IMR-90 (cell line): ENCODE measurements at regions not wholly inside any gene's neighbourhood (a gene's known extent, or its start where the extent isn't known, plus 50 kb on each side); places are given as distances from the start of the nearest gene placed in this dataset.

Experiments
- ATAC-seq: fragments of 200-7000 bp; cut with Tn5 transposase; 2 replicates; pipeline ENCODE4 v1.9.1; 2020; ENCODE audit warnings: low read depth, mild to moderate bottlenecking, moderate library complexity
- BruUV-seq: library from RNA; stranded (reverse); fragments of 400-500 nt; replicated peaks from 2 replicates; lab custom pipeline; 2021; lab: Mats Ljungman, UMichigan
- CTCF ChIA-PET: fragments of 300-600 bp; formaldehyde crosslinking; extraction: SDS; loops from one replicate; lab custom pipeline; 2021; ENCODE audit warnings: antibody characterized with exemption; lab: Yijun Ruan, JAX
- POLR2A ChIA-PET: fragments of 300-600 bp; sonication (Branson Sonifier 250); formaldehyde crosslinking; loops from one replicate; lab custom pipeline; 2022; ENCODE audit warnings: antibody characterized with exemption; ENCODE audit not compliant: unreplicated experiment; lab: Charles Lee
- DNase-seq: peaks from one replicate; pipeline ENCODE4 v3.0.0; 2013
- H2AFZ ChIP-seq: replicated peaks from 2 replicates; pipeline ENCODE3; 2013; ENCODE audit warnings: low read length, mild to moderate bottlenecking; ENCODE audit not compliant: poor library complexity
- H2AK5ac ChIP-seq: 2 replicates; pipeline ENCODE4 v1.6.1; 2013; ENCODE audit warnings: low read depth, low read length, inconsistent platforms
- H2AK9ac ChIP-seq: replicated peaks from 2 replicates; pipeline ENCODE3; 2013; ENCODE audit warnings: mild to moderate bottlenecking, low read depth, low read length, moderate library complexity; ENCODE audit not compliant: poor library complexity
- H2BK120ac ChIP-seq: 2 replicates; pipeline ENCODE4 v1.6.1; 2013; ENCODE audit warnings: low read depth, low read length, inconsistent platforms
- H2BK15ac ChIP-seq: 3 replicates; pipeline ENCODE4 v1.6.1; 2013; ENCODE audit warnings: low read depth, low read length, inconsistent platforms
- H2BK20ac ChIP-seq: 2 replicates; pipeline ENCODE4 v1.6.1; 2013; ENCODE audit warnings: low read depth, mild to moderate bottlenecking, inconsistent platforms, low read length, moderate library complexity
- H2BK5ac ChIP-seq: 2 replicates; pipeline ENCODE4 v1.6.1; 2013; ENCODE audit warnings: mild to moderate bottlenecking, low read depth, low read length, inconsistent platforms; ENCODE audit not compliant: poor library complexity, severe bottlenecking
- H3K14ac ChIP-seq: replicated peaks from 2 replicates; pipeline ENCODE4 v1.6.1; 2013; ENCODE audit warnings: low read depth, low read length, inconsistent platforms
- H3K18ac ChIP-seq: 2 replicates; pipeline ENCODE4 v1.6.1; 2013; ENCODE audit warnings: low read depth, low read length, control low read depth
- H3K23ac ChIP-seq: 2 replicates; pipeline ENCODE4 v1.6.1; 2013; ENCODE audit warnings: low read depth, low read length, inconsistent platforms
- H3K27ac ChIP-seq: 2 replicates; pipeline ENCODE4 v1.5.1; 2013; ENCODE audit warnings: mild to moderate bottlenecking, control low read depth, low read length; ENCODE audit not compliant: insufficient read depth
- H3K27me3 ChIP-seq: 2 replicates; pipeline ENCODE4 v1.6.1; 2013; ENCODE audit warnings: low read length; ENCODE audit not compliant: control insufficient read depth, insufficient read depth
- H3K36me3 ChIP-seq: 2 replicates; pipeline ENCODE4 v1.6.1; 2013; ENCODE audit warnings: low read length, mixed read lengths; ENCODE audit not compliant: control insufficient read depth, insufficient read depth
- H3K4ac ChIP-seq: 2 replicates; pipeline ENCODE4 v1.6.1; 2013; ENCODE audit warnings: low read depth, low read length, inconsistent platforms
- H3K4me1 ChIP-seq: 2 replicates; pipeline ENCODE4 v1.6.1; 2013; ENCODE audit warnings: low read length, mixed read lengths; ENCODE audit not compliant: control insufficient read depth, insufficient read depth
- H3K4me2 ChIP-seq: 2 replicates; pipeline ENCODE4 v1.6.1; 2013; ENCODE audit warnings: low read depth, mild to moderate bottlenecking, control low read depth, low read length, moderate library complexity
- H3K4me3 ChIP-seq: 2 replicates; pipeline ENCODE4 v1.5.1; 2013; ENCODE audit warnings: low read depth, mild to moderate bottlenecking, control low read depth, low read length, moderate library complexity; ENCODE audit not compliant: insufficient read depth
- H3K56ac ChIP-seq: 2 replicates; pipeline ENCODE4 v1.6.1; 2013; ENCODE audit warnings: low read length, inconsistent platforms; ENCODE audit not compliant: insufficient read depth; ENCODE audit errors: extremely low read depth
- H3K79me1 ChIP-seq, 2 experiments: 2 replicates each; pipeline ENCODE4 v1.6.1; 2013; ENCODE audit warnings: low read length in 2 of 2, inconsistent platforms in 1 of 2, low read depth in 1 of 2
- H3K9ac ChIP-seq: 2 replicates; pipeline ENCODE4 v1.6.1; 2013; ENCODE audit warnings: low read depth, low read length, control low read depth
- H3K9me1 ChIP-seq: 2 replicates; pipeline ENCODE4 v1.6.1; 2013; ENCODE audit warnings: low read length, inconsistent platforms; ENCODE audit not compliant: insufficient read depth
- H3K9me3 ChIP-seq: 2 replicates; pipeline ENCODE4 v1.6.1; 2013; ENCODE audit warnings: low read length; ENCODE audit not compliant: control insufficient read depth, insufficient read depth
- H4K20me1 ChIP-seq: 2 replicates; pipeline ENCODE4 v1.6.1; 2013; ENCODE audit warnings: low read length, inconsistent platforms; ENCODE audit not compliant: insufficient read depth
- H4K5ac ChIP-seq: 2 replicates; pipeline ENCODE4 v1.6.1; 2013; ENCODE audit warnings: mild to moderate bottlenecking, low read depth, low read length, control low read depth
- H4K8ac ChIP-seq, 2 experiments: 2 replicates each; pipeline ENCODE4 v1.6.1; 2013; ENCODE audit warnings: low read depth in 2 of 2, low read length in 2 of 2, control low read depth in 1 of 2, inconsistent platforms in 1 of 2
- H4K91ac ChIP-seq: 2 replicates; pipeline ENCODE4 v1.6.1; 2013; ENCODE audit warnings: low read depth, low read length, inconsistent platforms; ENCODE audit not compliant: insufficient read depth
- BHLHE40 ChIP-seq: fragments of 150-350 bp; IDR thresholded peaks from 2 replicates; pipeline ENCODE4 v1.6.1; 2016; ENCODE audit warnings: mild to moderate bottlenecking, low read depth, low read length
- MXI1 ChIP-seq: IDR thresholded peaks from 2 replicates; pipeline ENCODE4 v1.6.1; 2012; ENCODE audit warnings: low read depth, mild to moderate bottlenecking, low read length, moderate library complexity, borderline replicate concordance
- POLR2A ChIP-seq: IDR thresholded peaks from 2 replicates; pipeline ENCODE4 v1.6.1; 2012; ENCODE audit warnings: mild to moderate bottlenecking, low read depth, low read length
- RAD21 ChIP-seq: IDR thresholded peaks from 2 replicates; pipeline ENCODE4 v1.6.1; 2012; ENCODE audit warnings: low read length, improper control_type of control experiment
- RCOR1 ChIP-seq: IDR thresholded peaks from 2 replicates; pipeline ENCODE4 v1.6.1; 2012; ENCODE audit warnings: mild to moderate bottlenecking, low read length, improper control_type of control experiment; ENCODE audit not compliant: insufficient replicate concordance
- RFX5 ChIP-seq: IDR thresholded peaks from 2 replicates; pipeline ENCODE4 v1.8.0; 2012; ENCODE audit warnings: low read depth, mild to moderate bottlenecking, low read length, moderate library complexity
- WGBS, 2 experiments: methylation state at CpG; one replicate each; pipeline versions ENCODE4 v1.1.5 to v1.1.7; 2013; ENCODE audit warnings: missing lambda C conversion rate in 2 of 2; ENCODE audit not compliant: insufficient read length in 1 of 2; ENCODE audit errors: extremely low coverage in 2 of 2; 5-methylcytosine and 5-hydroxymethylcytosine counted together
- dilution Hi-C: fragments of 300-500 bp; cut with HindIII; formaldehyde crosslinking; loops from one replicate; pipeline ENCODE4 v1.14.3; 2018; ENCODE audit warnings: low sequenced_read_pairs; ENCODE audit not compliant: unreplicated experiment
- in situ Hi-C: fragments of 300-500 bp; cut with MboI; formaldehyde crosslinking; loops from 3 replicates; pipeline ENCODE4 v1.14.3; 2019; ENCODE audit warnings: low sequenced_read_pairs, inconsistent platforms, mixed read lengths
- intact Hi-C: fragments of 100-400 bp; cut with micrococcal nuclease; formaldehyde crosslinking; loops from 2 replicates; pipeline ENCODE4 v1.10.0; 2022
- TF ChIP-seq, protein P1 (sequence below): conservative IDR thresholded peaks from 2 replicates; pipeline ENCODE4 v1.5.1; 2012; ENCODE audit warnings: mild to moderate bottlenecking, low read depth, low read length, improper control_type of control experiment
- TF ChIP-seq, protein P2 (sequence below): fragments of 150-350 bp; IDR thresholded peaks from 2 replicates; pipeline ENCODE4 v1.6.1; 2016; ENCODE audit warnings: low read depth, mild to moderate bottlenecking, low read length, moderate library complexity, borderline replicate concordance

DNA sequence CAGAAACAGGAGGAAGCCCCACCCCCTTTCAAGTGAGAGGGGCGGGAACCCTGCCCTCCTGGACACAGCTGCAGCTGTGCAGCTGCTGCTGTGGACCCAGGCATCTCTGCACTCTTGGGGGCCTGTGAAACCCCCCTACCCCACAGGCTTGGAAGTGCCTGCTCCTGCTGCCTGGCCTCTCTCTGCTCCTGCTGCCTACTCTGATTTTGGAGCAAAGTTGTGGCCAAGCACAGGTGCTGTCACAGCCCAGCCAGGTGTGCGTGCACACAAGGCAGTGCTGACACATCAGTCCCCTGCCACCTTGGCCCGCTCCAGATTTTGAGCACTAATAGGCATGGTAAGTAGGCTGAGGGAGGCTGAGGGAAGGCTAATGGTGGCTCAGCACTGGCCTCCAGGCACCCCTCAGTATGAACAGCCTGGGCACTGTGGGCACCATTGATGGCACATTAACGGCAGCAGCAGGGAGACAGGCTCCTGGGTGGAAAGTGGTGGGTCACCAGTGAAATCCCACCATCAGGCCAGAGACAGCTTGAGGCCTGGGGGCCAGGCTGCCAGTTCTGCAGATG, 890.9 kb downstream of the GBE1 start:
- ChIA-PET POLR2A (no interaction called here), CTCF (no interaction called here)
- H3K27me3 ChIP-seq: no peaks in the 10 kb centered on the region
- no peak overlapping the region for H3K9ac ChIP-seq
- H2BK20ac ChIP-seq: no peak overlapping the region
- H3K36me3 ChIP-seq: no peaks in the 10 kb centered on the region
- dilution Hi-C loops (no loop called here), intact Hi-C loops (no loop called here), in situ Hi-C loops (no loop called here)
- no peak overlapping the region for H2AFZ ChIP-seq
- H2AK5ac ChIP-seq: no peak overlapping the region
- H3K79me1 ChIP-seq: no peaks in the 10 kb centered on the region
- H2AK9ac ChIP-seq: no peak overlapping the region
- no peaks in the 10 kb centered on the region for H3K9me1 ChIP-seq
- H3K27ac ChIP-seq: no peak overlapping the region
- no peak overlapping the region for H4K8ac ChIP-seq
- H3K4me1 ChIP-seq: no peaks in the 10 kb centered on the region
- H3K4me2 ChIP-seq: no peak overlapping the region
- H2BK5ac ChIP-seq: no peak overlapping the region
- H2BK15ac ChIP-seq: no peak overlapping the region
- peaks cover 15% of the 10 kb centered on the region; the same call in 1 of the 2 replicates for H3K9me3 ChIP-seq
- H4K91ac ChIP-seq: no peak overlapping the region
- no peak overlapping the region for H3K56ac ChIP-seq
- no CpG with 5 or more reads among the region's 4 CpGs for whole genome bisulfite sequencing, 2 experiments
- no peak overlapping the region for H2BK120ac ChIP-seq
- no peak overlapping the region for H3K18ac ChIP-seq
- no peak overlapping the region for H3K4me3 ChIP-seq
- no peak overlapping the region for H3K23ac ChIP-seq
- H4K20me1 ChIP-seq: no peaks in the 10 kb centered on the region
- no peak overlapping the region for H4K5ac ChIP-seq
- ATAC-seq (no peak), DNase-seq (no peak)
- H3K14ac ChIP-seq: no peak overlapping the region
- no peak overlapping the region for H3K4ac ChIP-seq
- TF ChIP-seq MXI1: no peak
- TF ChIP-seq, protein P1, sequence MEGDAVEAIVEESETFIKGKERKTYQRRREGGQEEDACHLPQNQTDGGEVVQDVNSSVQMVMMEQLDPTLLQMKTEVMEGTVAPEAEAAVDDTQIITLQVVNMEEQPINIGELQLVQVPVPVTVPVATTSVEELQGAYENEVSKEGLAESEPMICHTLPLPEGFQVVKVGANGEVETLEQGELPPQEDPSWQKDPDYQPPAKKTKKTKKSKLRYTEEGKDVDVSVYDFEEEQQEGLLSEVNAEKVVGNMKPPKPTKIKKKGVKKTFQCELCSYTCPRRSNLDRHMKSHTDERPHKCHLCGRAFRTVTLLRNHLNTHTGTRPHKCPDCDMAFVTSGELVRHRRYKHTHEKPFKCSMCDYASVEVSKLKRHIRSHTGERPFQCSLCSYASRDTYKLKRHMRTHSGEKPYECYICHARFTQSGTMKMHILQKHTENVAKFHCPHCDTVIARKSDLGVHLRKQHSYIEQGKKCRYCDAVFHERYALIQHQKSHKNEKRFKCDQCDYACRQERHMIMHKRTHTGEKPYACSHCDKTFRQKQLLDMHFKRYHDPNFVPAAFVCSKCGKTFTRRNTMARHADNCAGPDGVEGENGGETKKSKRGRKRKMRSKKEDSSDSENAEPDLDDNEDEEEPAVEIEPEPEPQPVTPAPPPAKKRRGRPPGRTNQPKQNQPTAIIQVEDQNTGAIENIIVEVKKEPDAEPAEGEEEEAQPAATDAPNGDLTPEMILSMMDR: no peak
- TF ChIP-seq RCOR1: no peak
- TF ChIP-seq RFX5: no peak
- TF ChIP-seq POLR2A: no peak
- no peak for TF ChIP-seq RAD21
- TF ChIP-seq, protein P2, sequence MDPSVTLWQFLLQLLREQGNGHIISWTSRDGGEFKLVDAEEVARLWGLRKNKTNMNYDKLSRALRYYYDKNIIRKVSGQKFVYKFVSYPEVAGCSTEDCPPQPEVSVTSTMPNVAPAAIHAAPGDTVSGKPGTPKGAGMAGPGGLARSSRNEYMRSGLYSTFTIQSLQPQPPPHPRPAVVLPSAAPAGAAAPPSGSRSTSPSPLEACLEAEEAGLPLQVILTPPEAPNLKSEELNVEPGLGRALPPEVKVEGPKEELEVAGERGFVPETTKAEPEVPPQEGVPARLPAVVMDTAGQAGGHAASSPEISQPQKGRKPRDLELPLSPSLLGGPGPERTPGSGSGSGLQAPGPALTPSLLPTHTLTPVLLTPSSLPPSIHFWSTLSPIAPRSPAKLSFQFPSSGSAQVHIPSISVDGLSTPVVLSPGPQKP: no peak
- TF ChIP-seq BHLHE40: no peak
- BruUV-seq: no TSS peak
